ENCODE measurements at regions not wholly inside any gene's neighbourhood (a gene's known extent, or its start where the extent isn't known, plus 50 kb on each side); places are given as distances from the start of the nearest gene placed in this dataset.
"Not testable (repeated sequence)": the region's sequence is repeated elsewhere in the genome, so short reads cannot be mapped to it uniquely, and the experiment has no call there.

GRCh38 chr15:44817797-44818196, 81.5 kb downstream of the TRIM69 start:
- DNase-seq = not testable (repeated sequence)

- not testable (repeated sequence) for DNase-seq
These were observed 83.1 kb downstream of the TRIM69 start for GRCh38 chr15:44819331-44819987.

GRCh38 chr15:44820535-44820934, 84.2 kb downstream of the TRIM69 start:
- DNase-seq = not testable (repeated sequence)

- DNase-seq = not testable (repeated sequence)
These were observed 84.6 kb downstream of the TRIM69 start for GRCh38 chr15:44820967-44821366.

- DNase-seq = not testable (repeated sequence)
These were observed 88.2 kb downstream of the TRIM69 start for GRCh38 chr15:44824277-44825145.

GRCh38 chr15:44826583-44826982, 90.3 kb downstream of the TRIM69 start:
- not testable (repeated sequence) for DNase-seq

- not testable (repeated sequence) for DNase-seq
These were observed 92.0 kb downstream of the TRIM69 start for GRCh38 chr15:44828229-44828914.

- not testable (repeated sequence) for DNase-seq
These were observed 92.8 kb downstream of the TRIM69 start for GRCh38 chr15:44829150-44829549.

- not testable (repeated sequence) for DNase-seq
These were observed 94.5 kb downstream of the TRIM69 start for GRCh38 chr15:44830692-44831408.

- not testable (repeated sequence) for DNase-seq
These were observed 95.0 kb downstream of the TRIM69 start for GRCh38 chr15:44831409-44831741.

- DNase-seq = not testable (repeated sequence)
These were observed 95.8 kb downstream of the TRIM69 start for GRCh38 chr15:44832133-44832532.

- DNase-seq = not testable (repeated sequence)
These were observed 96.8 kb downstream of the TRIM69 start for GRCh38 chr15:44833081-44833480.

GRCh38 chr15:44833761-44834160, 97.4 kb downstream of the TRIM69 start:
- DNase-seq = not testable (repeated sequence)

GRCh38 chr15:44835082-44835481, 98.8 kb downstream of the TRIM69 start:
- DNase-seq = not testable (repeated sequence)

- DNase-seq = no peak
These were observed 99.8 kb downstream of the TRIM69 start for GRCh38 chr15:44836094-44836493.

- DNase-seq = not testable (repeated sequence)
These were observed 102.6 kb downstream of the TRIM69 start for GRCh38 chr15:44838929-44839328.

- not testable (repeated sequence) for DNase-seq
These were observed 105.4 kb downstream of the TRIM69 start for GRCh38 chr15:44841762-44842161.

GRCh38 chr15:44842883-44843282, 106.6 kb downstream of the TRIM69 start:
- not testable (repeated sequence) for DNase-seq

- not testable (repeated sequence) for DNase-seq
These were observed 108.6 kb downstream of the TRIM69 start for GRCh38 chr15:44844936-44845335.

GRCh38 chr15:44846156-44846555, 109.8 kb downstream of the TRIM69 start:
- not testable (repeated sequence) for DNase-seq

GRCh38 chr15:44847555-44847954, 108.9 kb upstream of the TERB2 start:
- DNase-seq = not testable (repeated sequence)

GRCh38 chr15:44848859-44849258, 107.6 kb upstream of the TERB2 start:
- DNase-seq = not testable (repeated sequence)
